H9 (cell line): ENCODE measurements at regions not wholly inside any gene's neighbourhood (a gene's known extent, or its start where the extent isn't known, plus 50 kb on each side); places are given as distances from the start of the nearest gene placed in this dataset.

Source experiments
- DNase-seq: peaks from one replicate; pipeline ENCODE4 v3.0.0-alpha.2; 2017
- H2AFZ ChIP-seq: one replicate; pipeline ENCODE4 v1.6.1; 2013; ENCODE audit warnings: mild to moderate bottlenecking, low read length, control low read depth, moderate library complexity
- H2AK5ac ChIP-seq: 2 replicates; pipeline ENCODE4 v1.6.1; 2013; ENCODE audit warnings: low read length, control low read depth, mixed read lengths; ENCODE audit not compliant: insufficient read length
- H2BK120ac ChIP-seq: one replicate; pipeline ENCODE4 v1.6.1; 2013; ENCODE audit warnings: low read depth, mild to moderate bottlenecking, low read length, control low read depth, inconsistent platforms; ENCODE audit not compliant: poor library complexity, severe bottlenecking
- H2BK12ac ChIP-seq: 2 replicates; pipeline ENCODE4 v1.6.1; 2013; ENCODE audit warnings: low read length, control low read depth, mixed read lengths, low read depth; ENCODE audit not compliant: insufficient read length
- H2BK15ac ChIP-seq: 2 replicates; pipeline ENCODE4 v1.6.1; 2013; ENCODE audit warnings: low read depth, low read length, control low read depth
- H2BK20ac ChIP-seq: one replicate; pipeline ENCODE4 v1.6.1; 2013; ENCODE audit warnings: low read depth, mild to moderate bottlenecking, low read length, control low read depth, inconsistent platforms; ENCODE audit not compliant: poor library complexity, severe bottlenecking
- H2BK5ac ChIP-seq: 2 replicates; pipeline ENCODE4 v1.6.1; 2013; ENCODE audit warnings: low read length, control low read depth, mixed read lengths; ENCODE audit not compliant: insufficient read length
- H3K14ac ChIP-seq: 2 replicates; pipeline ENCODE4 v1.6.1; 2013; ENCODE audit warnings: low read length, control low read depth; ENCODE audit not compliant: insufficient read depth
- H3K18ac ChIP-seq: 2 replicates; pipeline ENCODE4 v1.6.1; 2013; ENCODE audit warnings: low read depth, mild to moderate bottlenecking, mixed read lengths, low read length, control low read depth; ENCODE audit not compliant: insufficient read length
- H3K23ac ChIP-seq: 2 replicates; pipeline ENCODE4 v1.6.1; 2013; ENCODE audit warnings: low read length, control low read depth, mixed read lengths, low read depth; ENCODE audit not compliant: insufficient read length
- H3K23me2 ChIP-seq: 2 replicates; pipeline ENCODE4 v1.6.1; 2013; ENCODE audit warnings: low read depth, mild to moderate bottlenecking, mixed read lengths, low read length, control low read depth; ENCODE audit not compliant: insufficient read length, poor library complexity, severe bottlenecking
- H3K27ac ChIP-seq: 2 replicates; pipeline ENCODE4 v1.5.1; 2013; ENCODE audit warnings: low read length, control low read depth, mixed read lengths, low read depth; ENCODE audit not compliant: insufficient read length
- H3K27me3 ChIP-seq: 2 replicates; pipeline ENCODE4 v1.6.1; 2013; ENCODE audit warnings: low read length, control low read depth, inconsistent platforms; ENCODE audit not compliant: insufficient read depth
- H3K4ac ChIP-seq: 2 replicates; pipeline ENCODE4 v1.6.1; 2013; ENCODE audit warnings: low read depth, mild to moderate bottlenecking, control low read depth, inconsistent platforms, low read length, moderate library complexity
- H3K4me1 ChIP-seq: 2 replicates; pipeline ENCODE4 v1.6.1; 2013; ENCODE audit warnings: low read length, control low read depth, inconsistent platforms; ENCODE audit not compliant: insufficient read depth
- H3K4me2 ChIP-seq: 2 replicates; pipeline ENCODE4 v1.6.1; 2013; ENCODE audit warnings: low read length, control low read depth, mixed read lengths; ENCODE audit not compliant: insufficient read length, insufficient read depth
- H3K56ac ChIP-seq: 2 replicates; pipeline ENCODE4 v1.6.1; 2013; ENCODE audit warnings: low read depth, mild to moderate bottlenecking, mixed read lengths, low read length, control low read depth; ENCODE audit not compliant: insufficient read length
- H3K79me1 ChIP-seq: 2 replicates; pipeline ENCODE4 v1.6.1; 2013; ENCODE audit warnings: low read depth, mild to moderate bottlenecking, moderate library complexity, low read length, control low read depth, inconsistent platforms; ENCODE audit not compliant: insufficient read depth, poor library complexity, severe bottlenecking
- H3K79me2 ChIP-seq: 2 replicates; pipeline ENCODE4 v1.6.1; 2013; ENCODE audit warnings: low read length, control low read depth, inconsistent platforms; ENCODE audit not compliant: insufficient read depth
- H3K9ac ChIP-seq: 2 replicates; pipeline ENCODE4 v1.6.1; 2013; ENCODE audit warnings: low read length, control low read depth, mixed read lengths; ENCODE audit not compliant: insufficient read length; ENCODE audit errors: extremely low read depth
- H3K9me3 ChIP-seq: one replicate; pipeline ENCODE4 v1.6.1; 2013; ENCODE audit warnings: low read depth, low read length, inconsistent platforms; ENCODE audit not compliant: control insufficient read depth
- H3T11ph ChIP-seq: one replicate; pipeline ENCODE4 v1.6.1; 2013; ENCODE audit warnings: mild to moderate bottlenecking, low read length, control low read depth, inconsistent platforms
- H4K20me1 ChIP-seq: one replicate; pipeline ENCODE4 v1.6.1; 2013; ENCODE audit not compliant: control insufficient read depth, insufficient read length, insufficient read depth
- H4K5ac ChIP-seq: 2 replicates; pipeline ENCODE4 v1.6.1; 2013; ENCODE audit warnings: low read depth, mild to moderate bottlenecking, mixed read lengths, low read length, control low read depth; ENCODE audit not compliant: insufficient read length
- H4K8ac ChIP-seq: replicated peaks from 2 replicates; pipeline ENCODE4 v1.6.1; 2013; ENCODE audit warnings: low read length, control low read depth, mixed read lengths, low read depth; ENCODE audit not compliant: insufficient read length
- H4K91ac ChIP-seq: 2 replicates; pipeline ENCODE4 v1.6.1; 2013; ENCODE audit warnings: low read depth, mild to moderate bottlenecking, moderate library complexity, mixed read lengths, low read length, control low read depth; ENCODE audit not compliant: insufficient read length
- H3K27ac Mint-ChIP-seq, 3 experiments: 2 replicates in 2 of 3; 3 replicates in 1 of 3; pipeline ENCODE4 v1.8.0; 2020 to 2021; ENCODE audit warnings: mixed read lengths in 3 of 3, mild to moderate bottlenecking in 1 of 3, moderate library complexity in 1 of 3
- H3K27me3 Mint-ChIP-seq: 2 replicates; pipeline ENCODE4 v1.8.0; 2021; ENCODE audit warnings: low read depth, mild to moderate bottlenecking, moderate library complexity, mixed read lengths
- H3K36me3 Mint-ChIP-seq, 3 experiments: 2 replicates in 2 of 3; 3 replicates in 1 of 3; pipeline ENCODE4 v1.8.0; 2020 to 2021; ENCODE audit warnings: low read depth in 3 of 3, mixed read lengths in 3 of 3; ENCODE audit not compliant: insufficient read depth in 1 of 3
- H3K4me1 Mint-ChIP-seq, 2 experiments: 2 replicates each; pipeline ENCODE4 v1.8.0; 2020; ENCODE audit warnings: mixed read lengths in 2 of 2
- H3K4me3 Mint-ChIP-seq, 2 experiments: 2 replicates in 1 of 2; 3 replicates in 1 of 2; pipeline ENCODE4 v1.8.0; 2020 to 2021; ENCODE audit warnings: mild to moderate bottlenecking in 2 of 2, mixed read lengths in 2 of 2, moderate library complexity in 1 of 2
- H3K9me3 Mint-ChIP-seq, 2 experiments: 2 replicates in 1 of 2; 3 replicates in 1 of 2; pipeline ENCODE4 v1.8.0; 2020; ENCODE audit warnings: mild to moderate bottlenecking in 2 of 2, mixed read lengths in 2 of 2, moderate library complexity in 1 of 2
- WGBS: extraction: QIAGEN DNeasy Blood & Tissue Kit; methylation state at CpG from one replicate; pipeline ENCODE4 v1.1.7; 2013; ENCODE audit warnings: missing lambda C conversion rate, low lambda C conversion rate, mixed read lengths; ENCODE audit not compliant: insufficient read length; ENCODE audit errors: extremely low coverage; 5-methylcytosine and 5-hydroxymethylcytosine counted together
- TF ChIP-seq, protein P1 (sequence below): fragments of 200-600 bp; sonication (generic); conservative IDR thresholded peaks from 3 replicates; pipeline ENCODE4 v1.8.0; 2021; ENCODE audit warnings: antibody characterized with exemption, mild to moderate bottlenecking

DNA sequence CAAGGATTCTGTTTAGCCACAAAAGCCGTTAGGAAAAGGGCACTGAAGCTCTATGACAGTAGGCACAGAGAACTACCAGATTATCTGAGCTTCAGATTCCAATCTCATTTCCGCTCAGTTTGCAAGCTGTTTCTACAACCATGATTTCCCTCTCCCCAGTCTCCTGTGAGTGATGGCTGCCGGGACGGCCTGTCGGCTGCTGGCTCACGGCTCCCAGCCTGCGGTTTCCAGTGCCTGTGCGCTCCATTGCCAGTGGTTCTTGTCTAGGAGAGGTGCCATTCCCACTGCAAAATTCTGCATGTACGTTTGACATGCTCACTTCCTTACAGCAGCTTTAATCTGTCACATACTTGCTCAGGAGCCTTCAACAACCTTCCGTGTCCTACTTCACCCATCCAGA, 429.1 kb upstream of the FRG1 start:
- Histone ChIP-seq H3K79me2 (no peaks in the 10 kb centered on the region), H3K18ac (no peak overlapping the region), H3K9me3 (peaks cover 10% of the 10 kb centered on the region), H2BK5ac (no peak overlapping the region), H3K23me2 (no peaks in the 10 kb centered on the region), H3K4ac (no peak overlapping the region), H3K4me1 (no peaks in the 10 kb centered on the region), H2AK5ac (no peak overlapping the region), H3K23ac (no peak overlapping the region), H3K79me1 (no peaks in the 10 kb centered on the region), H2BK15ac (no peak overlapping the region), H3K56ac (no peak overlapping the region), H3T11ph (no peak overlapping the region), H2AFZ (no peak overlapping the region), H3K27me3 (no peaks in the 10 kb centered on the region), H3K27ac (no peak overlapping the region), H4K5ac (no peak overlapping the region), H3K4me2 (no peak overlapping the region), H2BK20ac (no peak overlapping the region), H4K20me1 (no peaks in the 10 kb centered on the region), H3K14ac (no peak overlapping the region), H2BK120ac (no peak overlapping the region), H4K8ac (no peak overlapping the region), H2BK12ac (no peak overlapping the region), H4K91ac (no peak overlapping the region), H3K9ac (no peak overlapping the region)
- Mint-ChIP-seq H3K9me3 (peaks cover 61 to 85% of the 10 kb centered on the region in 2 experiments), H3K27ac (no peak overlapping the region), H3K4me3 (no peak overlapping the region), H3K4me1 (no peaks in the 10 kb centered on the region), H3K27me3 (no peaks in the 10 kb centered on the region), H3K36me3 (peaks cover 0 to 5% (median 0%) of the 10 kb centered on the region in 3 experiments; a peak in 5 of 7 replicates)
- no peak for DNase-seq
- no CpG with 5 or more reads among the region's 10 CpGs for WGBS
- TF ChIP-seq, protein P1, sequence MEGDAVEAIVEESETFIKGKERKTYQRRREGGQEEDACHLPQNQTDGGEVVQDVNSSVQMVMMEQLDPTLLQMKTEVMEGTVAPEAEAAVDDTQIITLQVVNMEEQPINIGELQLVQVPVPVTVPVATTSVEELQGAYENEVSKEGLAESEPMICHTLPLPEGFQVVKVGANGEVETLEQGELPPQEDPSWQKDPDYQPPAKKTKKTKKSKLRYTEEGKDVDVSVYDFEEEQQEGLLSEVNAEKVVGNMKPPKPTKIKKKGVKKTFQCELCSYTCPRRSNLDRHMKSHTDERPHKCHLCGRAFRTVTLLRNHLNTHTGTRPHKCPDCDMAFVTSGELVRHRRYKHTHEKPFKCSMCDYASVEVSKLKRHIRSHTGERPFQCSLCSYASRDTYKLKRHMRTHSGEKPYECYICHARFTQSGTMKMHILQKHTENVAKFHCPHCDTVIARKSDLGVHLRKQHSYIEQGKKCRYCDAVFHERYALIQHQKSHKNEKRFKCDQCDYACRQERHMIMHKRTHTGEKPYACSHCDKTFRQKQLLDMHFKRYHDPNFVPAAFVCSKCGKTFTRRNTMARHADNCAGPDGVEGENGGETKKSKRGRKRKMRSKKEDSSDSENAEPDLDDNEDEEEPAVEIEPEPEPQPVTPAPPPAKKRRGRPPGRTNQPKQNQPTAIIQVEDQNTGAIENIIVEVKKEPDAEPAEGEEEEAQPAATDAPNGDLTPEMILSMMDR = no peak
